ENCODE measurements at regions not wholly inside any gene's neighbourhood (a gene's known extent, or its start where the extent isn't known, plus 50 kb on each side); places are given as distances from the start of the nearest gene placed in this dataset.

DNA sequence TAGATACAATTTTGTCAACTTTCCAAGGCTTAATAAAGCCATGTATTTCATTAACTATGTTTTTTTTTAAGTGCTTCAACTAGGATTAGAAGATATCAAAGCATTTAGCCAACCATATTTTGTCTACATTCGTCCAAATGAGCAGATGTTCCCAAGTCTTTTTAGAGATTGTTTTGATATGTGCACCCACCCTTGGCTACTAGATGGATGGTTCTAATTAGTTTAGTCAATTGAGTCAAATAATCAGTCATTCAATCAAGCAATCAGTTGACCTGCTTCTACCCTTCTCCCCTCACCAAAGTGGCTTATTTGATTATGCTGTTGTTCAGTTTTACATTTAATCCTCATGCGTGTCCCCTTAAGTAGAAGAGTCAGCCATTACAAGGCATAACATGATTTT lies 319.5 kb upstream of the TNC start:
- DNase-seq = no peak
- H3K27me3 ChIP-seq (ENCODE audit: control insufficient read depth, insufficient read depth, low read length) = no peaks in the 10 kb centered on the region
- no peak overlapping the region for H3K4me3 ChIP-seq (ENCODE audit: low read length)
- H3K4me1 ChIP-seq (ENCODE audit: control insufficient read depth, insufficient read depth, low read length) = no peaks in the 10 kb centered on the region
- H3K36me3 ChIP-seq (ENCODE audit: control insufficient read depth, insufficient read depth, low read length) = no peaks in the 10 kb centered on the region
- no peaks in the 10 kb centered on the region for H3K9me3 ChIP-seq (replicated peaks; ENCODE audit: control insufficient read depth, low read depth, low read length)
- no CpG with 5 or more reads among the region's 2 CpGs for WGBS (ENCODE audit: insufficient coverage)
- H3K27ac ChIP-seq (ENCODE audit: low read length) = no peak overlapping the region

DNA sequence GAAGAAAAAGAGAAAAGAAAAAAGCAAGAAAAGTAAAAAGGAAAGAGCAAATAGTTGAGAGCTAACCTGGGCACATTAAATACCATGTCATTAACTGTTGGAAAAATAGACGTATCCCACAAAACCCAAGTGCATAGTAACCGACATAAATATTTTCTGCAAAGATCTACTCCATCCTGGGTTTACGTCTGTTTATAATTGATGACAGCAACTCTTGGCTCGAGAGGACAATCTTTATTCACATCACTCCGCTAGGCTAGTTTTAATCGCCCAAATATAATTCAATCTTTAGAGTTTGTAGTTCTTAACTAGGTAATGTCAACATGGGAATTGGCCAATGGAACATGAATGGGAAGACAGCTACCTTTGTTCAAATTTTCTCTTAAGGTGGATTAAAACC lies 321.7 kb upstream of the TNC start:
- no peaks in the 10 kb centered on the region for H3K4me1 ChIP-seq (ENCODE audit: control insufficient read depth, insufficient read depth, low read length)
- no peaks in the 10 kb centered on the region for H3K36me3 ChIP-seq (ENCODE audit: control insufficient read depth, insufficient read depth, low read length)
- no peaks in the 10 kb centered on the region for H3K27me3 ChIP-seq (ENCODE audit: control insufficient read depth, insufficient read depth, low read length)
- no peak overlapping the region for H3K27ac ChIP-seq (ENCODE audit: low read length)
- no peaks in the 10 kb centered on the region for H3K9me3 ChIP-seq (replicated peaks; ENCODE audit: control insufficient read depth, low read depth, low read length)
- no CpG with 5 or more reads among the region's 6 CpGs for WGBS (ENCODE audit: insufficient coverage)
- no peak overlapping the region for H3K4me3 ChIP-seq (ENCODE audit: low read length)
- peak; percentile 64 for DNase-seq

DNA sequence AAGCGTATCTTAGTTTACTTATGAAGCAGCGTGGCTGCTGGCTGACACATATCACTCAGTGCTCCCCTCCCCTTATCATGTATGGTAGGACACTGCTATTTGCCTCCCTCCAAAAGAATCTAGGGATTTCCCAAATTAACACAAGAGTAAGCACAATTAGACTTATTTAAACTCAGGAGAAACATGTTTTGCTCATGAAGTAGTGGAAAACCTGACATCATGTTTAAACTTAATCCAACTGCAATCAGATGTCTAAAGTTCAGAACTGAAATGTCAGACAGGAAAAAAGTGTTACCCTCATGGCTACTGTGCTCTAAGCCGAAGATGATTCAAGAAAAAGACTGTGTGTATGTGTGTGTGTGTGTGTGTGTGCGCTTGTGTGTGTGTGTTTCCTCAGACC lies 324.1 kb upstream of the TNC start:
- 60% methylated on average over 2 of the region's 4 CpGs for WGBS (ENCODE audit: insufficient coverage)
- Histone ChIP-seq H3K4me3 (ENCODE audit: low read length) (no peak overlapping the region), H3K27me3 (ENCODE audit: control insufficient read depth, insufficient read depth, low read length) (no peaks in the 10 kb centered on the region), H3K36me3 (ENCODE audit: control insufficient read depth, insufficient read depth, low read length) (no peaks in the 10 kb centered on the region), H3K27ac (ENCODE audit: low read length) (no peak overlapping the region), H3K9me3 (replicated peaks; ENCODE audit: control insufficient read depth, low read depth, low read length) (no peaks in the 10 kb centered on the region), H3K4me1 (ENCODE audit: control insufficient read depth, insufficient read depth, low read length) (peaks cover 3% of the 10 kb centered on the region)
- peak; percentile 87 for DNase-seq

DNA sequence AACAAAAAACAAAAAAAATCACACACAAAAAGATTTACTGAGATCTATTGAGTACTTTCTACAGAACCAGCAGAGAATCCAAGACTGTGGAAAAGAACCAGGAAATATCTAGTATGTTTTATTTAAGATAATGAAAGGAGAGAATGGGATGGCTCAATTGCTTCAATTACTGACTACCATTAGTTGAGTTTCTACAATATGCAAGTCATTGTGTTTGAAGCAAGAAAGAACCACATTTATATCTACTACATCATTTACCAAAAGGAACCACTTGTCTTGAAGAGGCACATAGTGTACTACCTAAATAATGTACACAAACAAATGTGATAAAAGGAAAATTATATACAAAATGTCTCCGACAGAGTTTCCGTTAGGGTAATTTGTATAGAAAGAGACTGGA lies 325.9 kb upstream of the TNC start:
- DNase-seq = no peak
- no peaks in the 10 kb centered on the region for H3K36me3 ChIP-seq (ENCODE audit: control insufficient read depth, insufficient read depth, low read length)
- no peaks in the 10 kb centered on the region for H3K9me3 ChIP-seq (replicated peaks; ENCODE audit: control insufficient read depth, low read depth, low read length)
- WGBS (ENCODE audit: insufficient coverage) = no CpG with 5 or more reads among the region's 2 CpGs
- H3K27ac ChIP-seq (ENCODE audit: low read length) = no peak overlapping the region
- H3K4me1 ChIP-seq (ENCODE audit: control insufficient read depth, insufficient read depth, low read length) = peaks cover 3% of the 10 kb centered on the region
- no peaks in the 10 kb centered on the region for H3K27me3 ChIP-seq (ENCODE audit: control insufficient read depth, insufficient read depth, low read length)
- H3K4me3 ChIP-seq (ENCODE audit: low read length) = no peak overlapping the region

DNA sequence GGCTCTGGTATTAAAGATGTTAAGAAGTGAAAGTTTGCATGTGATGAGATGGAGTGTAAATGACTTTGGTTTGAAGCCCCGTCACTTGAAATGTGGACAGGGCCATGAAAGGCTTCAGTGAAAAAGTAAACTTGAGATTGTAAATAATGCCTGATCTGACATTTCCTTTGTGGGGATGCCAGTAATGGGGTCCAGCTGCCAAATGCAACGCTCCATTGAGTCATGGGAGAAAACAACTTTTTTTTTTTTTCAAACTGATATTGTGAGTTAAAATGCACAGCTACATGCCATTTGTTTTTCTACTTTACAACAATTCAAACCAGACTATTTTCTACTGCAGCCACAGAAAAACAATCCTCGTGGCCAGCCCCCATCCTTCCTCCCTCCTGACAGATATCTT lies 327.0 kb upstream of the TNC start:
- Histone ChIP-seq H3K27me3 (ENCODE audit: control insufficient read depth, insufficient read depth, low read length) (no peaks in the 10 kb centered on the region), H3K4me1 (ENCODE audit: control insufficient read depth, insufficient read depth, low read length) (peaks cover 3% of the 10 kb centered on the region), H3K27ac (ENCODE audit: low read length) (no peak overlapping the region), H3K4me3 (ENCODE audit: low read length) (no peak overlapping the region), H3K36me3 (ENCODE audit: control insufficient read depth, insufficient read depth, low read length) (no peaks in the 10 kb centered on the region), H3K9me3 (replicated peaks; ENCODE audit: control insufficient read depth, low read depth, low read length) (no peaks in the 10 kb centered on the region)
- peak; percentile 45 for DNase-seq
- 25% methylated on average over 2 of the region's 3 CpGs for WGBS (ENCODE audit: insufficient coverage)

DNA sequence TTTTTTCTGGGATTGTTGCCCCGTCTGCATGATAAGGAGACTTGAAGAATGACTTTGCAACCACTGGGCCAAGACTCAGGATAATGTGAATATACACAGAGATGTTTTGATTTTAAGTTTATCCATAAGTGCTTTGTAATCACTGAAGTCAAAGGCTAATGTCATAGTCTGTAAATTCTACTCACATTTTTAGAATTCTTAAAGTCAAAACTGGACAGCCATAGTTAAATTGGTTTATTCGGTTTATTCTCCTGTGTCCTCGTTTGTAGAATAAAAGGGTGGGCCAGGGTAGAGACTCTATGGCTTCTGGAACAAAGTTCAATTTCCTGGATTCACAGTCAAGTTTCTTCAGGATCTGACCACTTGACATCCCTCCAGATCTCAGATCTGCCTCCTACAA lies 327.7 kb upstream of the TNC start:
- H3K9me3 ChIP-seq (replicated peaks; ENCODE audit: control insufficient read depth, low read depth, low read length) = no peaks in the 10 kb centered on the region
- WGBS (ENCODE audit: insufficient coverage) = 43% methylated on average over 2 of the region's 3 CpGs
- no peak overlapping the region for H3K27ac ChIP-seq (ENCODE audit: low read length)
- H3K4me1 ChIP-seq (ENCODE audit: control insufficient read depth, insufficient read depth, low read length) = peaks cover 3% of the 10 kb centered on the region
- no peaks in the 10 kb centered on the region for H3K36me3 ChIP-seq (ENCODE audit: control insufficient read depth, insufficient read depth, low read length)
- H3K4me3 ChIP-seq (ENCODE audit: low read length) = no peak overlapping the region
- H3K27me3 ChIP-seq (ENCODE audit: control insufficient read depth, insufficient read depth, low read length) = no peaks in the 10 kb centered on the region
- no peak for DNase-seq

DNA sequence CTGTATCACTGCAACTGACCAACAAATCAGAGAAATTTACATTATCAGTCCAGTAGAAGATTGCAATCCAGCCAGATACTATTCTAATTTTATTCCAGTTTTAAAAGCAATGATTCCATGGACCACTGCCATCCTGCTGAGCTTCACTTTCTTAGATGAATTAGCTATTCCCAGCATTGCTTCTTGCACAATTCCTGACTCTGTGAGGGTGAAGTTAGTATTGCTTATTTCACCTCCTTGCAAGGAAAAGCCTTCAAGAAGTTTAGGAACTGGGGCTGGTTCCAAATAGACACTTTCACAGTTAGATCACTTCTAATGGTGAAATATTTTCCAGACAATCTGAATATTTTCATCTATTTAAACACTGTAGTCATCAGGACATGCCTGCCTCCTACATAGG lies 338.6 kb upstream of the TNC start:
- H3K36me3 ChIP-seq (ENCODE audit: control insufficient read depth, insufficient read depth, low read length) = no peaks in the 10 kb centered on the region
- no peaks in the 10 kb centered on the region for H3K9me3 ChIP-seq (replicated peaks; ENCODE audit: control insufficient read depth, low read depth, low read length)
- H3K27ac ChIP-seq (ENCODE audit: low read length) = no peak overlapping the region
- H3K4me1 ChIP-seq (ENCODE audit: control insufficient read depth, insufficient read depth, low read length) = no peaks in the 10 kb centered on the region
- H3K27me3 ChIP-seq (ENCODE audit: control insufficient read depth, insufficient read depth, low read length) = no peaks in the 10 kb centered on the region
- H3K4me3 ChIP-seq (ENCODE audit: low read length) = no peak overlapping the region
- DNase-seq = peak; percentile 65

DNA sequence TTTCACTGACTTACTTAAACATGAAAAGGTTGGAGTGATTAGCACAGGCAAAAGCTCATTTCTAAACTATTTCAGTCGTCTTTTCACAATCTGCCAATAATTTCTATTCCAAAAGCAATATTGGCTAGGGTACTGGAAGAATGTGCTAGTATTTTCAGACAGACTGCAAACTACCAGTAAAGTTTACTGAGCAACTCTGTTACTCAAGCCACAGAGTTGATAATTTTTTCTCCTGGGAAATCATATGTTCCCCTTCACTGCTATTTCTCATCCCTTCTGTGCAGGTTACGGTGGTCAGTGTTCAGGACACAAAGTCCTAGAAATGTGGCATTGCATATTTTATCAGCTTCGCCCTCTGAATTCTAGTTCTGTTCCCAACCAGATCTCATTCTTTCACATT lies 343.3 kb upstream of the TNC start:
- Histone ChIP-seq H3K9me3 (replicated peaks; ENCODE audit: control insufficient read depth, low read depth, low read length) (no peaks in the 10 kb centered on the region), H3K4me1 (ENCODE audit: control insufficient read depth, insufficient read depth, low read length) (no peaks in the 10 kb centered on the region), H3K27me3 (ENCODE audit: control insufficient read depth, insufficient read depth, low read length) (no peaks in the 10 kb centered on the region), H3K4me3 (ENCODE audit: low read length) (no peak overlapping the region), H3K36me3 (ENCODE audit: control insufficient read depth, insufficient read depth, low read length) (no peaks in the 10 kb centered on the region), H3K27ac (ENCODE audit: low read length) (no peak overlapping the region)
- DNase-seq = peak; percentile 86
- WGBS (ENCODE audit: insufficient coverage) = no CpG with 5 or more reads among the region's 3 CpGs

DNA sequence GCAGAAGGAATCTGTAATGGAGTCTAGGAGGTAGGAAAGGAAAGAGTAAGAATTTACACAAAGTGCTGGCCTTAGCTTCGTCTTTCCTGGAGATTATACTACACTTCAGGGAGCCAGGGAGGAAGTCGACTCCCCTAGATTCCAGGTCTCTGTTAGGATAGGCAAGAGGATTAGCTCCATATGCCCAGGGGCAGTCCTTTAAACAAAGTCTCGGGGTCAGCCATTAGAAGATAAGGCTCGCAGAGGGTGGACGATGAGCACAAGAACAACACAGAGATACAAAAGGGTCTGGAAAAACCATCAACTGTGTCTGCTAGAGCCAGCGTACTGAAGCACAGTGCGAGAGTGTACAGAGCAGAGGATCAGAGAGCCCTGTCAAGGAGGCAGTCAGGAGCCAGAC lies 344.7 kb upstream of the TNC start:
- no peaks in the 10 kb centered on the region for H3K9me3 ChIP-seq (replicated peaks; ENCODE audit: control insufficient read depth, low read depth, low read length)
- H3K27me3 ChIP-seq (ENCODE audit: control insufficient read depth, insufficient read depth, low read length) = no peaks in the 10 kb centered on the region
- DNase-seq = no peak
- H3K4me3 ChIP-seq (ENCODE audit: low read length) = no peak overlapping the region
- H3K27ac ChIP-seq (ENCODE audit: low read length) = no peak overlapping the region
- whole genome bisulfite sequencing (ENCODE audit: insufficient coverage) = 72% methylated on average over 5 of the region's 7 CpGs
- no peaks in the 10 kb centered on the region for H3K36me3 ChIP-seq (ENCODE audit: control insufficient read depth, insufficient read depth, low read length)
- H3K4me1 ChIP-seq (ENCODE audit: control insufficient read depth, insufficient read depth, low read length) = no peaks in the 10 kb centered on the region

DNA sequence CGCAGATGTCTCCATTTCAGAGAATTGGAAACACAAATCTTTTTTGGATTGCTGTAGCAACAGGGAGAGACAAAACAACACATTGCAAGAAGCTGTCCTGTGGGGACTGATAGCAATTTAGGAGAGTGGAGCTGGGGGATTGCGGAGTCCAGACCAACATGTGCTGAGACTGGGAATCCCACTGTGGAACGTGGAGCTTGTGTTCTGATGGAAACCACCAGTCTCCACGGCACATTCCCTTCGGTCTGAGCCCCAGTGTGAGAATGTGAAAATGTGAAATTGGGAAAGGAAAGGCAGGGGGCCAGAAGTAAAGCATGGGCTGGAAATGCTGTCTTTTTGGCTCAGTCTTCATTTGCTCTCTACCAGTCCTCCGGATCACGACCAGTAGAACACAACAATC lies 348.8 kb upstream of the TNC start:
- peak overlapping the region; percentile 73 for H3K27ac ChIP-seq (ENCODE audit: low read length)
- DNase-seq = peak; percentile 90
- peaks cover 7% of the 10 kb centered on the region for H3K9me3 ChIP-seq (replicated peaks; ENCODE audit: control insufficient read depth, low read depth, low read length)
- no peak overlapping the region for H3K4me3 ChIP-seq (ENCODE audit: low read length)
- no peaks in the 10 kb centered on the region for H3K36me3 ChIP-seq (ENCODE audit: control insufficient read depth, insufficient read depth, low read length)
- WGBS (ENCODE audit: insufficient coverage) = 34% methylated on average over 5 of the region's 7 CpGs
- H3K4me1 ChIP-seq (ENCODE audit: control insufficient read depth, insufficient read depth, low read length) = no peaks in the 10 kb centered on the region
- no peaks in the 10 kb centered on the region for H3K27me3 ChIP-seq (ENCODE audit: control insufficient read depth, insufficient read depth, low read length)

DNA sequence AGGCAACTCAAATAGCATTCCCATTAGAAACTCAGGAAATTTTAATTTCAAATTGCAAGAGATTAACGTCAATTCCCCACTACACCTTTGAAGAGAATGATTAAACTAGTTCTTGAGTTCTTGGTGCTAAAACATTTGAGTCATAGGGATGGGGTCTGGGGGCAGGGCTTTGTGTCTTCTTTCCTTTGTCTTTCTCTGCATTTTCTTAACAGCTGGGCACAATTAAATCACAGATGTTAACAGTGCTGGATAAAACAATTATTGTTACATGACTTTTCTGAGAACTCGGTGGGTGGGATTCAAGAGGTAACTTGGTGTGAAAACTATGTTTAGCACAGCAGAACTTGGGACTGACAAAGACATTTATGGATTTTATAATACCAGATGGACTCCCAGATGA lies 351.9 kb upstream of the TNC start:
- peak; percentile 44 for DNase-seq
- Histone ChIP-seq H3K4me1 (ENCODE audit: control insufficient read depth, insufficient read depth, low read length) (no peaks in the 10 kb centered on the region), H3K27me3 (ENCODE audit: control insufficient read depth, insufficient read depth, low read length) (no peaks in the 10 kb centered on the region), H3K4me3 (ENCODE audit: low read length) (no peak overlapping the region), H3K9me3 (replicated peaks; ENCODE audit: control insufficient read depth, low read depth, low read length) (peaks cover 7% of the 10 kb centered on the region), H3K36me3 (ENCODE audit: control insufficient read depth, insufficient read depth, low read length) (no peaks in the 10 kb centered on the region), H3K27ac (ENCODE audit: low read length) (no peak overlapping the region)
- WGBS (ENCODE audit: insufficient coverage) = 38% methylated on average over 1 of the region's 2 CpGs

Data from muscle of leg (tissue), 3 donors.